ENCODE measurements at regions not wholly inside any gene's neighbourhood (a gene's known extent, or its start where the extent isn't known, plus 50 kb on each side); places are given as distances from the start of the nearest gene placed in this dataset.

DNA sequence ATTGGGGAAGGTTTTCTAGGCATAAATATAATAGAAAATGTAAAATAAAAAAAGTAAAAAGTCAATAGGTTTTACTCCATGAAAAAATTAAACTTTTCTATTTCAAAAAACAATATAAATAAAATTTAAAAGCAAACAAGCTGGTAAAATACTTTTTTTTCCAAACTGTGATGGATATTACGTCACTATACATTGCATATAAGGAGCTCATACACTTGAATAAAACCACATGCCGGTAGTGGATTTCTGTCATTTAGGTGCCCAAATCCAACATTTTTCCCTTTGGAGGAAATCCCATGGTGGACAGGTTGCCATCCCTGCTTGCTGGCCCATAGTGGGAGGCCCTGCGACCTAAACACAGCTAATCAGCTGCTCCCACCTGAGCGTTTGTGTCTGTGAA lies 289.4 kb upstream of the HNRNPA3 start:
- no peak for TF ChIP-seq EP300 (IDR thresholded peaks at IDR 0.05; ENCODE audit: borderline replicate concordance)
- TF ChIP-seq ZBTB7A (IDR thresholded peaks at IDR 0.05; ENCODE audit: low read depth): no peak
- no peak for TF ChIP-seq EGR1 (IDR thresholded peaks at IDR 0.05)
- TF ChIP-seq CREB1 (IDR thresholded peaks at IDR 0.05; ENCODE audit: low read depth): no peak
- TF ChIP-seq, protein P1, sequence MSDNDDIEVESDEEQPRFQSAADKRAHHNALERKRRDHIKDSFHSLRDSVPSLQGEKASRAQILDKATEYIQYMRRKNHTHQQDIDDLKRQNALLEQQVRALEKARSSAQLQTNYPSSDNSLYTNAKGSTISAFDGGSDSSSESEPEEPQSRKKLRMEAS (IDR thresholded peaks at IDR 0.05): no peak
- TF ChIP-seq NFIC (IDR thresholded peaks at IDR 0.05): no peak
- no peak for TF ChIP-seq REST (IDR thresholded peaks at IDR 0.05; ENCODE audit: low read depth)
- TF ChIP-seq TAF1 (IDR thresholded peaks at IDR 0.05; ENCODE audit: low read depth): no peak
- no peak for TF ChIP-seq TCF12 (IDR thresholded peaks at IDR 0.05; ENCODE audit: low read depth)
- TF ChIP-seq RAD21 (IDR thresholded peaks at IDR 0.05; ENCODE audit: low read depth): no peak
- TF ChIP-seq YY1 (IDR thresholded peaks at IDR 0.05; ENCODE audit: low read depth): no peak
- TF ChIP-seq TEAD4 (IDR thresholded peaks at IDR 0.05): no peak
- TF ChIP-seq FOXM1 (IDR thresholded peaks at IDR 0.05; ENCODE audit: borderline replicate concordance, low read depth): no peak
- TF ChIP-seq, protein P2, sequence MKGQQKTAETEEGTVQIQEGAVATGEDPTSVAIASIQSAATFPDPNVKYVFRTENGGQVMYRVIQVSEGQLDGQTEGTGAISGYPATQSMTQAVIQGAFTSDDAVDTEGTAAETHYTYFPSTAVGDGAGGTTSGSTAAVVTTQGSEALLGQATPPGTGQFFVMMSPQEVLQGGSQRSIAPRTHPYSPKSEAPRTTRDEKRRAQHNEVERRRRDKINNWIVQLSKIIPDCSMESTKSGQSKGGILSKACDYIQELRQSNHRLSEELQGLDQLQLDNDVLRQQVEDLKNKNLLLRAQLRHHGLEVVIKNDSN (IDR thresholded peaks at IDR 0.05): no peak
- no peak for TF ChIP-seq CEBPB (IDR thresholded peaks at IDR 0.05)

DNA sequence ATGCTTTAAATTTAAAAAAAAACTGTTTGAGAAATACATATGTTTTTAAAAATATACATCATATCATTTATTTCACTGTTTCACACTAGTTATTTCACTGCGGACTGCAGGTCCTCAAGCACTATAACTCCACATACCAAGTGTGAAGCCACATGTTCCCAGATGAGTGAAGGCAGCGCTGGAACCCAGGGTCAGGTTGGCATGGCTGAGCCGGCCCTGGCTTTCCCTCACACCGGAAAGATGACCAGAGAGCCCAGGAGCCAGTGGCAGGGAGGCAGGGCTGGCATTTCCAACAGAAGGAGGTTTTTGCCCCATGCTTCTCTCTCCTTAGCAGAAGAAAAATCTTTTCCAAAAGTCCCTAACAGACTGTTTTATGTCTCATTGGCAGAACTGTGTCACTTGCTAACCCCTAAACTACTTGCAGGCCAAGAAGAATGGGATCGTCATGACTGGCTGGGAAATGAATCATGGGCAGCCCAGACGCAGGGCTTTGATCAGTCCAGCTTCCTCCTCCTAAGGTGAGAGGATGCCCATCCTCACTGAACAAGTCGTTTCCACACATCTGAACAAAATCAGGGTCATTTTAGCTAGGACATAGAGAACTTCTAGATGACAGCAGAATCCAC lies 287.6 kb upstream of the HNRNPA3 start:
- TF ChIP-seq FOXM1 (IDR thresholded peaks at IDR 0.05; ENCODE audit: borderline replicate concordance, low read depth) (no peak), REST (IDR thresholded peaks at IDR 0.05; ENCODE audit: low read depth) (no peak), TAF1 (IDR thresholded peaks at IDR 0.05; ENCODE audit: low read depth) (no peak), EGR1 (IDR thresholded peaks at IDR 0.05) (no peak), NFIC (IDR thresholded peaks at IDR 0.05) (no peak), TEAD4 (IDR thresholded peaks at IDR 0.05) (no peak), CREB1 (IDR thresholded peaks at IDR 0.05; ENCODE audit: low read depth) (no peak), RAD21 (IDR thresholded peaks at IDR 0.05; ENCODE audit: low read depth) (no peak), ZBTB7A (IDR thresholded peaks at IDR 0.05; ENCODE audit: low read depth) (no peak), TCF12 (IDR thresholded peaks at IDR 0.05; ENCODE audit: low read depth) (no peak), EP300 (IDR thresholded peaks at IDR 0.05; ENCODE audit: borderline replicate concordance) (no peak), YY1 (IDR thresholded peaks at IDR 0.05; ENCODE audit: low read depth) (no peak), CEBPB (IDR thresholded peaks at IDR 0.05) (no peak)
- TF ChIP-seq, protein P1 (IDR thresholded peaks at IDR 0.05): no peak
- TF ChIP-seq, protein P2 (IDR thresholded peaks at IDR 0.05): no peak

GRCh38 chr2:176926453-176926852 lies 286.1 kb upstream of the HNRNPA3 start:
- TF ChIP-seq REST (IDR thresholded peaks at IDR 0.05; ENCODE audit: low read depth): no peak
- no peak for TF ChIP-seq RAD21 (IDR thresholded peaks at IDR 0.05; ENCODE audit: low read depth)
- TF ChIP-seq ZBTB7A (IDR thresholded peaks at IDR 0.05; ENCODE audit: low read depth): no peak
- TF ChIP-seq EP300 (IDR thresholded peaks at IDR 0.05; ENCODE audit: borderline replicate concordance): no peak
- TF ChIP-seq NFIC (IDR thresholded peaks at IDR 0.05): no peak
